ENCODE measurements at regions not wholly inside any gene's neighbourhood (a gene's known extent, or its start where the extent isn't known, plus 50 kb on each side); places are given as distances from the start of the nearest gene placed in this dataset.
"Not testable (repeated sequence)": the region's sequence is repeated elsewhere in the genome, so short reads cannot be mapped to it uniquely, and the experiment has no call there.

DNA sequence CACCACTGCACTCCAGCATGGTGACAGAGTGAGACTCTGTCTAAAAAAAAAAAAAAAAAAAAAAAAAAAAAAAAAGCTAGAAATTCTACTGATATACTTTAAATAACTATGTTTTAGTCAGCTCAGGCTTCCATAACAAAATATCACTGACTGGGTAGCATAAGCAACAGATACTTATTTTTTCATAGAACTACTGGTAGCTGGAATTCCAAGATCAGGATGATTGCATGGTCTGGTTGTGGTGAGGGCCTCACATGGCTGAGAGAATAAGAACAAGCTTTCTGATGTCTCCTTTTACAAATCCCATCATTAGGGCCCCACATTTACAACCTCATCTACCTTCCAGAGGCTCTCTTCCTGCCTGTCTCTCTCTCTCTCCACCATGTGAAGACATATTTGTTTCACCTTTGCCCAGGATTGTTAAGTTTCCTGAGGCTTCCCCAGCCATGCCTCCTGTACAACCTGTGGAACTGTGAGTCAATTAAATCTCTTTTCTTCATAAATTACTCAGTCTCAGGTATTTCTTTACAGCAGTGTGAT, 126.7 kb upstream of the SEMA3C start:
- in situ Hi-C loops (cut with HindIII; ENCODE audit: low sequenced_read_pairs) = no loop called here
- TF ChIP-seq, protein P1, sequence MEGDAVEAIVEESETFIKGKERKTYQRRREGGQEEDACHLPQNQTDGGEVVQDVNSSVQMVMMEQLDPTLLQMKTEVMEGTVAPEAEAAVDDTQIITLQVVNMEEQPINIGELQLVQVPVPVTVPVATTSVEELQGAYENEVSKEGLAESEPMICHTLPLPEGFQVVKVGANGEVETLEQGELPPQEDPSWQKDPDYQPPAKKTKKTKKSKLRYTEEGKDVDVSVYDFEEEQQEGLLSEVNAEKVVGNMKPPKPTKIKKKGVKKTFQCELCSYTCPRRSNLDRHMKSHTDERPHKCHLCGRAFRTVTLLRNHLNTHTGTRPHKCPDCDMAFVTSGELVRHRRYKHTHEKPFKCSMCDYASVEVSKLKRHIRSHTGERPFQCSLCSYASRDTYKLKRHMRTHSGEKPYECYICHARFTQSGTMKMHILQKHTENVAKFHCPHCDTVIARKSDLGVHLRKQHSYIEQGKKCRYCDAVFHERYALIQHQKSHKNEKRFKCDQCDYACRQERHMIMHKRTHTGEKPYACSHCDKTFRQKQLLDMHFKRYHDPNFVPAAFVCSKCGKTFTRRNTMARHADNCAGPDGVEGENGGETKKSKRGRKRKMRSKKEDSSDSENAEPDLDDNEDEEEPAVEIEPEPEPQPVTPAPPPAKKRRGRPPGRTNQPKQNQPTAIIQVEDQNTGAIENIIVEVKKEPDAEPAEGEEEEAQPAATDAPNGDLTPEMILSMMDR (IDR thresholded peaks at IDR 0.05; ENCODE audit: low read depth, low read length) = no peak
- no peak overlapping the region for H3K4me3 ChIP-seq (ENCODE audit: low read depth, low read length)

DNA sequence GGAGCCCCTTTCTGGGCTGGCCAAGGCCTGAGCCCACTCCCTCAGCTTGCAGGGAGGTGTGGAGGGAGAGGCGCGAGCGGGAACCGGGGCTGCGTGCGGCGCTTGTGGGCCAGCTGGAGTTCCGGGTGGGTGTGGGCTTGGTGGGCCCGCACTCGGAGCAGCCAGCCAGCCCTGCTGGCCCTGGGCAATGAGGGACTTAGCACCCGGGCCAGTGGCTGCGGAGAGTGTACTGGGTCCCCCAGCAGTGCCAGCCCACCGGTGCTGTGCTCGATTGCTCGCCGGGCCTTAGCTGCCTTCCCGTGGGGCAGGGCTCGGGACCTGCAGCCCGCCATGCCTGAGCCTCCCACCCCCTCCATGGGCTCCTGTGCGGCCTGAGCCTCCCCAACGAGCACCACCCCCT, 123.8 kb upstream of the SEMA3C start:
- in situ Hi-C loops (cut with HindIII; ENCODE audit: low sequenced_read_pairs); DNase-seq (ENCODE audit: low read depth, low spot score); H3K4me3 ChIP-seq (ENCODE audit: low read depth, low read length): not testable (repeated sequence)

More for the DNA sequence above, 126.7 kb upstream of the SEMA3C start:
- no peak for DNase-seq (ENCODE audit: low read depth, low spot score)

DNA sequence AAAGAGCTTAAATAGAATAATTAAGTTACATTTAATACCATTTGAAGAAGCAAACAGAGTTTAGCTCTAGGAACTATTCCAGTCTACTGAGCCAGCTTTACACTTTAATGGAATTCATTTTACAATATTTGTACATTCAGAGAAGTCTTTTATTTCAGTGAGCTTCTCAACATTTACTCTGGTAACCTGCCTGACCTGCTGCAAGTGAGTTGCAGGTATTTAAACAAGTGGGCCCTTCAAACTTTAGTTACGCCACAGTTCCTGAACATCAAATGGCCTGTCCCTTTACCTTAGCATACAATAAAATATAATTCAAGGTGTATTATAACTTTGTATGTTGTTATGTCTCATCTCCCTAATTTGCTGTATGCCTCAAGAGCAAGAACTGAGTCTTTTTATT, 121.6 kb upstream of the SEMA3C start:
- TF ChIP-seq, protein P1 (IDR thresholded peaks at IDR 0.05; ENCODE audit: low read depth, low read length) = no peak
- in situ Hi-C loops (cut with HindIII; ENCODE audit: low sequenced_read_pairs) = no loop called here
- no peak for DNase-seq (ENCODE audit: low read depth, low spot score)
- H3K4me3 ChIP-seq (ENCODE audit: low read depth, low read length) = no peak overlapping the region

DNA sequence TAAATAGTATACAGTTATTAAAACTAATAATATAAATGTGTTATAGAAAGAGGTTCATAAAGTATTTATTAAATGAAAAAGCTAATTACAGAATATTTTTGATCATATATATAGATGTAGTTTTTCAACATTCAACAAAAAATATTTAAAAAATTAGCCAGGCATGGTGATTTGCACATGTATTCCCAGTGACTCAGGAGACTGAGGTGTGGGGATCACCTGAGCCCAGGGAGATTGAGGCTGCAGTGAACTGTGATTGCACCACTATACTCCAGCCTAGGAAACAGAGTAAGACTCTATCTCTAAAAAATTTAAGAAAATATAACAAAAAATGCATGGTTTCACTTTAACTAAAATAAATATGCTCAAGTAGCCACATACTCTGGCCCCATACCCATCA, 118.0 kb upstream of the SEMA3C start:
- TF ChIP-seq, protein P1 (IDR thresholded peaks at IDR 0.05; ENCODE audit: low read depth, low read length) = no peak

DNA sequence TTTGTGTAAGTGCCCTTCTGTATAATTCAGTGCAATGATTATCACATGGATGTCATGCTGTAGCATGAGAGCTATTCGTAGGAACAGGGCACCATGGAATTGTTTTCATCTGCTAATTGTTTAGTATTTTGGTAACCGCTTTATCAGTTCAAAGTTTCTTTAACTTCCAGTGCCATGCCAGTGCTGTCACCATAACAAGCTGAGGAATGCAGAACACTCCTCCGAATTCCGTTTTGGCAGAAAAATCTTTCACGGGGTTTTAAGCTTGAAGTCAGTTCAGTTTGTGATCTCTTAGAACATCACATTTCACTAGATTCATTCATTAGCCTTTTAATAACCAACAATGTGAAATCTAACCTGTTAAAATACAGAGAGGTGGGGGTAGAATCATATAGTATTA, 117.2 kb upstream of the SEMA3C start:
- DNase-seq (ENCODE audit: low read depth, low spot score) = peak; percentile 11
- TF ChIP-seq, protein P1 (IDR thresholded peaks at IDR 0.05; ENCODE audit: low read depth, low read length) = no peak
- in situ Hi-C loops (cut with HindIII; ENCODE audit: low sequenced_read_pairs) = no loop called here
- H3K4me3 ChIP-seq (ENCODE audit: low read depth, low read length) = no peak overlapping the region

More for the DNA sequence above, 118.0 kb upstream of the SEMA3C start:
- no peak for DNase-seq (ENCODE audit: low read depth, low spot score)
- H3K4me3 ChIP-seq (ENCODE audit: low read depth, low read length) = no peak overlapping the region
- in situ Hi-C loops (cut with HindIII; ENCODE audit: low sequenced_read_pairs) = no loop called here

DNA sequence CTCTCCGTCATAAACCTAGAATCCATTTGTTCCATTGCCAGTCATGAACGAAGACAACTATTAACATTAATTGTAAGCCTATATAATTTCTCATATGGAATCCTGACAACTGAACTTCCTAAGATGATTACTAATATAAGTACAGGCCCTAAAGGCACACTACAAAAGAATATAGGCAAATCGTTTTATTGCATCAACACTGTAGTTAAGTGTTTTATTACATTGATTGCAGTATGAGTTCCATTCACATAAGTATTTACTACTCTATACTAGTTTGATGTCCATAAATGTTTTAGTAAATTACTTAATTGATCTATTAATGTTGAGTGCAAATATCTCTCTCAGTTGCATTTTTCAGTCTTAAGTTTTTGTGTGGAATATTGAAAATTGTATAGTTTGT, 113.1 kb upstream of the SEMA3C start:
- in situ Hi-C loops (cut with HindIII; ENCODE audit: low sequenced_read_pairs) = no loop called here
- DNase-seq (ENCODE audit: low read depth, low spot score) = no peak
- TF ChIP-seq, protein P1 (IDR thresholded peaks at IDR 0.05; ENCODE audit: low read depth, low read length) = no peak
- no peak overlapping the region for H3K4me3 ChIP-seq (ENCODE audit: low read depth, low read length)

DNA sequence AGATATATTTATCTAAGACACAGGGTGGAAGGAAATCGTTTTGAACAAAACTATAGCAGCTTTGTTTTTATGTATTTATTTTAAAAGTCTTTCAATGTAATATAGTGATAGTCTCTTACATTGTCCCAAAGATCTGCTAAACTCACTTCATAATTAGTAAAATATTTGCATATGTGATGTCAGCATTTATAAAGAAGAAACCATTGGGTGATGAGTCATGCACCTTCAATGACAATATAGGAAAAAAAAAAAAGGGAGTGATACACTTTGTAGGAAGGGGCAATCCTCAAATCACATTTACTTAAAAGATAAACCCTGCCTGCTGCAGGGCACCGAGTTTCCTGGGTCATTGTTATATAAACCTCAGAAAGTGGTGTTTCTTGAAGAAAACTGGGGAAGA, 112.4 kb upstream of the SEMA3C start:
- TF ChIP-seq, protein P1 (IDR thresholded peaks at IDR 0.05; ENCODE audit: low read depth, low read length) = no peak

More for the DNA sequence above, 112.4 kb upstream of the SEMA3C start:
- no peak overlapping the region for H3K4me3 ChIP-seq (ENCODE audit: low read depth, low read length)
- in situ Hi-C loops (cut with HindIII; ENCODE audit: low sequenced_read_pairs) = no loop called here
- no peak for DNase-seq (ENCODE audit: low read depth, low spot score)

Measured in astrocyte of the spinal cord (primary cell).